Tibial nerve (tissue), 4 donors: ENCODE measurements at regions not wholly inside any gene's neighbourhood (a gene's known extent, or its start where the extent isn't known, plus 50 kb on each side); places are given as distances from the start of the nearest gene placed in this dataset.

Source experiments
- DNase-seq, 2 donors: peaks; one replicate each; pipeline ENCODE4 v3.0.0-alpha.2; 2019; ENCODE audit warnings: low spot score in 2 of 2
- H3K27ac ChIP-seq, 4 donors: fragments of 200-600 bp; sonication (generic) in 3 of 4; one replicate each; pipeline ENCODE4 v1.5.1; 2017 to 2019; ENCODE audit warnings: mild to moderate bottlenecking in 1 of 4
- H3K27me3 ChIP-seq, 2 donors: fragments of 200-600 bp; sonication (generic) in 1 of 2; one replicate each; pipeline versions ENCODE4 v1.5.1 to v1.6.0; 2017 to 2019
- H3K36me3 ChIP-seq, 3 donors: fragments of 200-600 bp; sonication (generic); one replicate each; pipeline ENCODE4 v1.5.1; 2018 to 2019
- H3K4me1 ChIP-seq, 4 donors: fragments of 200-600 bp; sonication (generic) in 3 of 4; one replicate each; pipeline ENCODE4 v1.5.1; 2017 to 2019
- H3K4me3 ChIP-seq, 4 donors: fragments of 200-600 bp; sonication (generic) in 3 of 4; one replicate each; pipeline ENCODE4 v1.5.1; 2017 to 2019; ENCODE audit warnings: mild to moderate bottlenecking in 1 of 4, moderate library complexity in 1 of 4
- H3K9me3 ChIP-seq, 4 donors: fragments of 200-600 bp; sonication (generic) in 3 of 4; one replicate each; pipeline ENCODE4 v1.5.1; 2017 to 2019
- CTCF ChIP-seq, 5 experiments: fragments of 200-600 bp in 3 of 5; fragments of 450-650 bp in 2 of 5; sonication (generic) in 3 of 5; IDR thresholded peaks; one replicate each; pipeline ENCODE4 v1.5.1; 2016 to 2019; ENCODE audit warnings: antibody characterized with exemption in 5 of 5, mild to moderate bottlenecking in 3 of 5, moderate library complexity in 2 of 5
- EP300 ChIP-seq, 2 donors: sonication (generic); formaldehyde crosslinking; IDR thresholded peaks; one replicate each; pipeline ENCODE4 v1.6.1; 2017; ENCODE audit warnings: antibody characterized with exemption in 2 of 2, mild to moderate bottlenecking in 1 of 2
- POLR2A ChIP-seq, 2 donors: fragments of 450-650 bp; IDR thresholded peaks; one replicate each; pipeline ENCODE4 v1.6.1; 2017; ENCODE audit warnings: antibody characterized with exemption in 2 of 2, mild to moderate bottlenecking in 2 of 2, moderate library complexity in 2 of 2
- WGBS, 2 donors: methylation state at CpG; one replicate each; pipeline ENCODE4 v1.1.5; 2018; 5-methylcytosine and 5-hydroxymethylcytosine counted together

- H3K27ac ChIP-seq, result no peak overlapping the region
- no peaks in the 10 kb centered on the region for H3K27me3 ChIP-seq
- H3K4me1 ChIP-seq, result no peaks in the 10 kb centered on the region
- no peaks in the 10 kb centered on the region for H3K36me3 ChIP-seq
- H3K9me3 ChIP-seq, result no peaks in the 10 kb centered on the region
- no peak overlapping the region for H3K4me3 ChIP-seq
- TF ChIP-seq CTCF (IDR thresholded peaks at IDR 0.05) (no peak), POLR2A (IDR thresholded peaks at IDR 0.05) (no peak), EP300 (IDR thresholded peaks at IDR 0.05) (no peak)
- 86 to 87% methylated on average over 4 of the region's 4 CpGs for WGBS, 2 donors
- DNase-seq, result no peak
Measured at GRCh38 chr2:30324245-30324908, 93.0 kb downstream of the LBH start.

- Histone ChIP-seq H3K36me3 (no peaks in the 10 kb centered on the region), H3K9me3 (no peaks in the 10 kb centered on the region)
- WGBS, 2 donors, result 88 to 97% methylated on average over 4 of the region's 4 CpGs
Measured at GRCh38 chr2:30325600-30326328, 94.4 kb downstream of the LBH start.

GRCh38 chr2:30326497-30326896 is 95.2 kb downstream of the LBH start:
- DNase-seq, result no peak
- H3K4me3 ChIP-seq, result no peak overlapping the region
- H3K9me3 ChIP-seq, result no peaks in the 10 kb centered on the region
- H3K27me3 ChIP-seq, result no peaks in the 10 kb centered on the region
- WGBS, 2 donors, result 80% methylated on average over 6 of the region's 6 CpGs
- H3K4me1 ChIP-seq, result no peaks in the 10 kb centered on the region
- TF ChIP-seq EP300 (IDR thresholded peaks at IDR 0.05), result no peak
- no peak for TF ChIP-seq POLR2A (IDR thresholded peaks at IDR 0.05)
- TF ChIP-seq CTCF (IDR thresholded peaks at IDR 0.05), result no peak
- no peak overlapping the region for H3K27ac ChIP-seq
- H3K36me3 ChIP-seq, result no peaks in the 10 kb centered on the region

More at GRCh38 chr2:30325600-30326328, 94.4 kb downstream of the LBH start:
- Histone ChIP-seq H3K4me3 (no peak overlapping the region), H3K27me3 (no peaks in the 10 kb centered on the region), H3K27ac (no peak overlapping the region), H3K4me1 (no peaks in the 10 kb centered on the region)
- no peak for DNase-seq
- TF ChIP-seq CTCF (IDR thresholded peaks at IDR 0.05) (no peak), POLR2A (IDR thresholded peaks at IDR 0.05) (no peak), EP300 (IDR thresholded peaks at IDR 0.05) (no peak)

- H3K4me3 ChIP-seq, result no peak overlapping the region
- TF ChIP-seq POLR2A (IDR thresholded peaks at IDR 0.05) (no peak), EP300 (IDR thresholded peaks at IDR 0.05) (no peak), CTCF (IDR thresholded peaks at IDR 0.05) (no peak)
- H3K9me3 ChIP-seq, result no peaks in the 10 kb centered on the region
- whole genome bisulfite sequencing, 2 donors, result 95 to 96% methylated on average over 4 of the region's 4 CpGs
- H3K27ac ChIP-seq, result no peak overlapping the region
- no peak for DNase-seq
- H3K36me3 ChIP-seq, result no peaks in the 10 kb centered on the region
- H3K27me3 ChIP-seq, result no peaks in the 10 kb centered on the region
- peaks cover 0 to 9% (median 3%) of the 10 kb centered on the region in 4 donors for H3K4me1 ChIP-seq
Measured at GRCh38 chr2:30331038-30331437, 99.7 kb downstream of the LBH start.

GRCh38 chr2:30331869-30332268 is 100.5 kb downstream of the LBH start:
- H3K4me3 ChIP-seq, result no peak overlapping the region
- DNase-seq, result no peak
- 90 to 97% methylated on average over 7 of the region's 7 CpGs for WGBS, 2 donors
- peaks cover 0 to 14% (median 3%) of the 10 kb centered on the region in 4 donors for H3K4me1 ChIP-seq
- TF ChIP-seq CTCF (IDR thresholded peaks at IDR 0.05) (no peak), EP300 (IDR thresholded peaks at IDR 0.05) (no peak), POLR2A (IDR thresholded peaks at IDR 0.05) (no peak)
- H3K36me3 ChIP-seq, result no peaks in the 10 kb centered on the region
- no peak overlapping the region for H3K27ac ChIP-seq
- H3K9me3 ChIP-seq, result no peaks in the 10 kb centered on the region
- H3K27me3 ChIP-seq, result no peaks in the 10 kb centered on the region
